Transverse colon (tissue), 4 donors: ENCODE measurements at regions not wholly inside any gene's neighbourhood (a gene's known extent, or its start where the extent isn't known, plus 50 kb on each side); places are given as distances from the start of the nearest gene placed in this dataset.
"Not testable (repeated sequence)": the region's sequence is repeated elsewhere in the genome, so short reads cannot be mapped to it uniquely, and the experiment has no call there.

Experiments used
- DNase-seq: peaks from one replicate; pipeline ENCODE4 v3.0.0-alpha.2; 2019
- H3K27ac ChIP-seq, 4 donors: fragments of 200-600 bp; sonication (generic); 2 replicates each; pipeline ENCODE4 v1.5.1; 2016 to 2018; ENCODE audit warnings: inconsistent platforms in 4 of 4
- H3K27me3 ChIP-seq: fragments of 200-600 bp; sonication (generic); 2 replicates; pipeline ENCODE4 v1.5.1; 2017; ENCODE audit warnings: inconsistent platforms
- H3K36me3 ChIP-seq, 4 donors: fragments of 200-600 bp; sonication (generic); 2 replicates each; pipeline ENCODE4 v1.5.1; 2017 to 2019; ENCODE audit warnings: inconsistent platforms in 4 of 4
- H3K4me1 ChIP-seq, 4 donors: fragments of 200-600 bp; sonication (generic); 2 replicates each; pipeline ENCODE4 v1.5.1; 2017 to 2020; ENCODE audit warnings: inconsistent platforms in 4 of 4
- H3K4me3 ChIP-seq, 4 donors: fragments of 200-600 bp; sonication (generic); 1 replicate in 1 of 4; 2 replicates in 3 of 4; pipeline versions ENCODE4 v1.5.1 to v1.6.1; 2017 to 2019; ENCODE audit warnings: inconsistent platforms in 4 of 4
- H3K9me3 ChIP-seq, 2 donors: fragments of 200-600 bp; sonication (generic); 2 replicates each; pipeline ENCODE4 v1.5.1; 2017 to 2019; ENCODE audit warnings: inconsistent platforms in 2 of 2
- EP300 ChIP-seq: sonication (generic); formaldehyde crosslinking; IDR thresholded peaks from one replicate; pipeline ENCODE4 v1.6.1; 2017; ENCODE audit warnings: antibody characterized with exemption, low read depth
- POLR2A ChIP-seq: fragments of 450-650 bp; IDR thresholded peaks from one replicate; pipeline ENCODE4 v1.6.1; 2016; ENCODE audit warnings: antibody characterized with exemption, mild to moderate bottlenecking, moderate library complexity
- POLR2AphosphoS5 ChIP-seq, 3 donors: sonication (generic); formaldehyde crosslinking; IDR thresholded peaks; one replicate each; pipeline ENCODE4 v1.6.1; 2016; ENCODE audit warnings: antibody characterized with exemption in 3 of 3
- WGBS, 2 donors: methylation state at CpG; one replicate each; pipeline ENCODE4 v1.1.5; 2018; ENCODE audit warnings: low coverage in 1 of 2; 5-methylcytosine and 5-hydroxymethylcytosine counted together
- in situ Hi-C, 4 donors: fragments of 200-750 bp; cut with MboI; loops; one replicate each; pipeline versions ENCODE4 v1.15.0 to v1.15.1; 2017; ENCODE audit warnings: low sequenced_read_pairs in 3 of 4, low pct_ligation_motif_present in 1 of 4, low pct_unique_long_range_greater_than_20kb in 1 of 4
- intact Hi-C: fragments of 100-400 bp; cut with DNase I; formaldehyde crosslinking; loops from one replicate; pipeline ENCODE4 v1.15.1; 2023; ENCODE audit warnings: low total_unique reads
- TF ChIP-seq, protein P1 (sequence below), 5 experiments: fragments of 200-600 bp in 3 of 5; fragments of 450-650 bp in 2 of 5; sonication (generic) in 3 of 5; IDR thresholded peaks; 1 replicate in 2 of 5; 2 replicates in 3 of 5; pipeline ENCODE4 v1.5.1; 2016 to 2017; ENCODE audit warnings: antibody characterized with exemption in 5 of 5, inconsistent platforms in 3 of 5, mild to moderate bottlenecking in 2 of 5, moderate library complexity in 1 of 5

DNA sequence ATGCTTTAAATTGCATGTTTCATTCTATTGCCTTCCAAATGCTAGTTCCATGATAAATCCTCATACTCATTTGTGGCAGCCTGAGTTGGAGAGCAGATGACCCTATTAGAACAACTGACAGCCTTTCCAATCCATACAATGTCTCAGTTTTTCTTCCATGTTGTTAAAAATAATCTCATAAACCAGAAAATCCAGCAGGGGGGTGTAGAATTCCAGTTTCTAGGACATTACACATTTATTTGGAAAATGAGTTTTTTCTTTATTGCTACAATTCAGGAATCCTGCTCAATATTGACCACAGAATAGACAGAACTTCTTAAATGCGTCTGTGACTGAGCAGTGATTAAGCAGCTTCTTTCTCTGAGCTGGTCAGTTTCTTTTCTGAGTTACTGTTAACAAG lies 174.2 kb upstream of the ATP10A start:
- no peaks in the 10 kb centered on the region for H3K4me1 ChIP-seq
- H3K9me3 ChIP-seq, result no peaks in the 10 kb centered on the region
- no peaks in the 10 kb centered on the region for H3K36me3 ChIP-seq
- no peak overlapping the region for H3K27ac ChIP-seq
- 25 to 45% methylated on average over 1 of the region's 1 CpG for WGBS, 2 donors
- DNase-seq, result no peak
- intact Hi-C loops, result no loop called here
- no peak overlapping the region for H3K4me3 ChIP-seq
- in situ Hi-C loops, result loop anchor here in 1 of 4 donors (25.0 kb wide), 1 partner anchor 225 kb away; no protein-coding TSS in a partner anchor
- TF ChIP-seq POLR2A, result no peak
- TF ChIP-seq, protein P1, sequence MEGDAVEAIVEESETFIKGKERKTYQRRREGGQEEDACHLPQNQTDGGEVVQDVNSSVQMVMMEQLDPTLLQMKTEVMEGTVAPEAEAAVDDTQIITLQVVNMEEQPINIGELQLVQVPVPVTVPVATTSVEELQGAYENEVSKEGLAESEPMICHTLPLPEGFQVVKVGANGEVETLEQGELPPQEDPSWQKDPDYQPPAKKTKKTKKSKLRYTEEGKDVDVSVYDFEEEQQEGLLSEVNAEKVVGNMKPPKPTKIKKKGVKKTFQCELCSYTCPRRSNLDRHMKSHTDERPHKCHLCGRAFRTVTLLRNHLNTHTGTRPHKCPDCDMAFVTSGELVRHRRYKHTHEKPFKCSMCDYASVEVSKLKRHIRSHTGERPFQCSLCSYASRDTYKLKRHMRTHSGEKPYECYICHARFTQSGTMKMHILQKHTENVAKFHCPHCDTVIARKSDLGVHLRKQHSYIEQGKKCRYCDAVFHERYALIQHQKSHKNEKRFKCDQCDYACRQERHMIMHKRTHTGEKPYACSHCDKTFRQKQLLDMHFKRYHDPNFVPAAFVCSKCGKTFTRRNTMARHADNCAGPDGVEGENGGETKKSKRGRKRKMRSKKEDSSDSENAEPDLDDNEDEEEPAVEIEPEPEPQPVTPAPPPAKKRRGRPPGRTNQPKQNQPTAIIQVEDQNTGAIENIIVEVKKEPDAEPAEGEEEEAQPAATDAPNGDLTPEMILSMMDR (IDR thresholded peaks at IDR 0.05), result no peak
- no peak for TF ChIP-seq POLR2AphosphoS5 (IDR thresholded peaks at IDR 0.05)
- no peak for TF ChIP-seq EP300
- H3K27me3 ChIP-seq, result no peaks in the 10 kb centered on the region

DNA sequence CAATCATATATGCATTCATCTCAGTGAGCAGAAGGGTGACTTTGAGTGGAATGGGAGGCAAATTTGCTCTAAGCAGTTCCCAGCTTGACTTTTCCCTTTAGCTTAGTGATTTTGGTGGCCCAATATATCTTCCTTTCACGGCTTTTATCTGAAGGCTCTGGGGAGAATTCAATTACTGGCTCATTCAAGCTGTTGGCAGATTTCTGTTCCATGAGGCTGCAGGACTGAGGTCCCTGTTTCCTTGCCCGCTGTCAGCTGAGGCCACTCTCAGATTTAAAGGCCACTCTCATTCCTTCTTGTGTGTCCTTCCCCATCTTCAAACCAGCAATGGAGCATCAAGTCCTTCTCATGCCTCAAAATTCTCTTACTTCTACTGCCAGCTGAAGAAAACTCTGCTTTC lies 170.4 kb upstream of the ATP10A start:
- H3K9me3 ChIP-seq, result no peaks in the 10 kb centered on the region
- H3K27ac ChIP-seq, result no peak overlapping the region
- intact Hi-C loops (no loop called here), in situ Hi-C loops (loop anchor here in 1 of 4 donors (25.0 kb wide), 1 partner anchor 229 kb away; no protein-coding TSS in a partner anchor)
- no peaks in the 10 kb centered on the region for H3K36me3 ChIP-seq
- WGBS, 2 donors, result 78 to 86% methylated on average over 1 to 2 of the region's 2 CpGs
- H3K4me3 ChIP-seq, result no peak overlapping the region
- no peak for DNase-seq
- H3K4me1 ChIP-seq, result no peaks in the 10 kb centered on the region
- H3K27me3 ChIP-seq, result no peaks in the 10 kb centered on the region
- TF ChIP-seq, protein P1 (IDR thresholded peaks at IDR 0.05), result no peak
- TF ChIP-seq EP300 (no peak), POLR2AphosphoS5 (IDR thresholded peaks at IDR 0.05) (no peak), POLR2A (no peak)

DNA sequence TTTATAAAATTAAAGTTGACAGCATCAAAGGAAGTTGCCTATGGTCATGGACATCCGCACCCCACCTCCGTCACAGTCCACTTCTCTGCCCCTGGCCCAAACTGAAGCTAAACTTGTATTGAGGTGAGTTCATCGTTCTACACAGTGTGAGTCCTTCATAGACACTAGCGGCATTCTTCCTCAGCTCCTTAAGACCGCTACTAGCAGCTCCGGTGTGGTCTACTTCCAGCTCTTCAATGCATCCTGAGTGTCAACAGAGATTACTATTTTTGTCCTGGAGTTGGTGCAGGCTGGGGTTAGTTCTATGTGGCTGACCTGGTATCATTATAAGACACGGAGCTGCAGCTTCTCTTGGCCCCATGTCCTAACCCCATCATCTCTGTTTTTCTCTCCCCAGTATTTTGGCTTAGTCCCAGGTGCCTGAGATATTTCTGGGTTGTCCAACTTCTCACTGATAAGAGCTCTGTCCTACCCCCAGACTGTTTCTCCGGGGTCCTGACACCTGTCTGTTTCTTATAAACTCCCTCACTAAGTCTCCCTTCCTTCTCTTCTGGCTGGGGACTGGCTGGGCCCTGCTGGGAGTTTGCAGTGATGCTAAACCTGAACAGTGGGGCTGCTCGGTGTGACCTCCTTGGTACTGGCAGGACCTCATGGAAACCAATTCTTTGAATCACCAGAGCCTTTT lies 169.2 kb upstream of the ATP10A start:
- TF ChIP-seq EP300, result no peak
- Histone ChIP-seq H3K27me3 (no peaks in the 10 kb centered on the region), H3K36me3 (no peaks in the 10 kb centered on the region), H3K9me3 (no peaks in the 10 kb centered on the region), H3K27ac (no peak overlapping the region), H3K4me1 (no peaks in the 10 kb centered on the region), H3K4me3 (no peak overlapping the region)
- 76 to 79% methylated on average over 8 to 9 of the region's 9 CpGs for WGBS, 2 donors
- in situ Hi-C loops, result loop anchor here in 1 of 4 donors (25.0 kb wide), 1 partner anchor 230 kb away; no protein-coding TSS in a partner anchor
- intact Hi-C loops, result no loop called here
- DNase-seq, result no peak

DNA sequence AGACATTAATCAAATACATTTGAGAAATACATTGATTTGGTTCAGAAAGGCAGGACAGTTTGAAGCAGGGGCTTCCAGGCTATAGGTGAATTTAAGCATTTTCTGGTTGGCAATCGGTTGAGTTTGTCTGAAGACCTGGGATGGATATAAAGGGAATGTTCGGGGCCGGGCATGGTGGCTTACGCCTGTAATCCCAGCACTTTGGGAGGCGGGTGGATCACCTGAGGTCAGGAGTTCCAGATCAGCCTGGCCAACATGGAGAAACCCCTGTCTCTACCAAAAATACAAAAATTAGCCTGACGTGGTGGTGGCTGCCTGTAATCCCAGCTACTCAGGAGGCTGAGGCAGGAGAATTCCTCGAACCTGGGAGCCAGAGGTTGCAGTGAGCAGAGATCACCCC lies 166.5 kb upstream of the ATP10A start:
- DNase-seq, H3K27ac ChIP-seq, H3K36me3 ChIP-seq, H3K4me3 ChIP-seq, intact Hi-C loops, H3K9me3 ChIP-seq, H3K4me1 ChIP-seq, H3K27me3 ChIP-seq: not testable (repeated sequence)
- in situ Hi-C loops, result loop anchor here in 1 of 4 donors (25.0 kb wide), 1 partner anchor 233 kb away; no protein-coding TSS in a partner anchor
- 76% methylated on average over 7 of the region's 7 CpGs; no CpG with 5 or more reads in 1 of the 2 donors for WGBS, 2 donors

DNA sequence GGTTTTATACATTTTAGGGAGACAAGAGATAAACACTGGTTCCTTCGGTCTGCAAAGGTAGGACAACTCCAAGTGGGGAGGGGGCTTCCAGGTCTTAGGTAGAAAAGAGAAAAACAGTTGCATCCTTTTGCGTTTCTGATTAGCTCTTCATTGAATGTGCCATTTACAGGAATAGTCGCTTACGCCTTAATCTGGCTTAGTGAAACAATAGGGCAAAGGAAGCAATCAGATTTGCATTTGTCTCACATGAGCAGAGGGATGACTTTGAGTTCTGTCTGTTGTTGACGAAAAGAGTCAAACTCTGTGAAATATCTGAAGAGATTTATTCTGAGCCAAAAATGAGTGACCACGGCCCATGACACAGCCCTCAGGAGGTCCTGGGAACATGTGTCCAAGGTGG lies 166.0 kb upstream of the ATP10A start:
- Histone ChIP-seq H3K36me3 (no peaks in the 10 kb centered on the region), H3K4me1 (no peaks in the 10 kb centered on the region), H3K27ac (no peak overlapping the region), H3K9me3 (no peaks in the 10 kb centered on the region), H3K27me3 (no peaks in the 10 kb centered on the region), H3K4me3 (no peak overlapping the region)
- 82 to 84% methylated on average over 6 of the region's 6 CpGs for WGBS, 2 donors
- in situ Hi-C loops, result loop anchor here in 1 of 4 donors (25.0 kb wide), 1 partner anchor 233 kb away; no protein-coding TSS in a partner anchor
- intact Hi-C loops, result no loop called here
- TF ChIP-seq, protein P1 (IDR thresholded peaks at IDR 0.05), result no peak
- TF ChIP-seq POLR2AphosphoS5 (IDR thresholded peaks at IDR 0.05) (no peak), EP300 (no peak), POLR2A (no peak)
- no peak for DNase-seq
